ENCODE measurements at regions not wholly inside any gene's neighbourhood (a gene's known extent, or its start where the extent isn't known, plus 50 kb on each side); places are given as distances from the start of the nearest gene placed in this dataset.

DNA sequence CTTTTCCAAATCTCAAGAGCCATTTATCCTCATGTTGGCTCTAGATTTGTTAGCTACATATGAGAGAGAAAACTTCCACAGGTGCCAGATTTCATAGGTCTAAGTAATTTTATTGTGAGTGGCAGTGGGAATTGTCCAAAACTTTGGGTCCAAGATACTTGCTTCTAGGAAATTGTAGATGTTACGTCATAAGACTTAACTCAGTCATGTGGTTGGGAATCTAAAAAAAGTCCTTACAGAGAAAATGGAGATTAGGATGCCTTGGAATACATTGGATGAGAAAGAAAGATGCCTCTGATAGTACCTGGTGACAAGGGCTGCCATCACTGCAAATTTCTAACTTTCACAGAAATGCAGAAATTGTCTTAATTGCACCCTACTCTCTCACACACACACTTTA, 506.5 kb downstream of the C4orf33 start:
- Histone ChIP-seq H3K9me3 (ENCODE audit: control insufficient read depth in 4 of 4, low read length in 3 of 4) (no peaks in the 10 kb centered on the region), H3K36me3 (ENCODE audit: control insufficient read depth in 4 of 4, insufficient read depth in 3 of 4, low read depth in 1 of 4, low read length in 3 of 4) (no peaks in the 10 kb centered on the region), H3K4me3 (ENCODE audit: low read depth in 1 of 3, low read length in 3 of 3) (no peak overlapping the region), H3K9ac (ENCODE audit: low read depth in 1 of 2, low read length in 2 of 2) (no peak overlapping the region), H3K4me1 (ENCODE audit: control insufficient read depth in 4 of 4, insufficient read depth in 4 of 4, low read length in 3 of 4) (no peaks in the 10 kb centered on the region), H3K27me3 (ENCODE audit: control insufficient read depth in 4 of 4, insufficient read depth in 4 of 4, low read length in 3 of 4) (no peaks in the 10 kb centered on the region), H3K27ac (ENCODE audit: low read depth in 1 of 2, low read length in 2 of 2) (no peak overlapping the region)
- DNase-seq (ENCODE audit: low spot score) = no peak
- WGBS = 88% methylated on average over 1 of the region's 1 CpG
- TF ChIP-seq HNF4A (conservative IDR thresholded peaks at IDR 0.05) = no peak
- no peak for TF ChIP-seq FOXA1 (IDR thresholded peaks at IDR 0.05)
- no peak for TF ChIP-seq RAD21 (IDR thresholded peaks at IDR 0.05)
- no peak for TF ChIP-seq CTCF (IDR thresholded peaks at IDR 0.05; ENCODE audit: low read depth, low read length, missing input control)
- TF ChIP-seq NR2F2 (IDR thresholded peaks at IDR 0.05) = no peak
- TF ChIP-seq YY1 (IDR thresholded peaks at IDR 0.05) = no peak
- TF ChIP-seq TAF1 (conservative IDR thresholded peaks at IDR 0.05) = no peak
- TF ChIP-seq JUND (IDR thresholded peaks at IDR 0.05) = no peak
- TF ChIP-seq, protein P1, sequence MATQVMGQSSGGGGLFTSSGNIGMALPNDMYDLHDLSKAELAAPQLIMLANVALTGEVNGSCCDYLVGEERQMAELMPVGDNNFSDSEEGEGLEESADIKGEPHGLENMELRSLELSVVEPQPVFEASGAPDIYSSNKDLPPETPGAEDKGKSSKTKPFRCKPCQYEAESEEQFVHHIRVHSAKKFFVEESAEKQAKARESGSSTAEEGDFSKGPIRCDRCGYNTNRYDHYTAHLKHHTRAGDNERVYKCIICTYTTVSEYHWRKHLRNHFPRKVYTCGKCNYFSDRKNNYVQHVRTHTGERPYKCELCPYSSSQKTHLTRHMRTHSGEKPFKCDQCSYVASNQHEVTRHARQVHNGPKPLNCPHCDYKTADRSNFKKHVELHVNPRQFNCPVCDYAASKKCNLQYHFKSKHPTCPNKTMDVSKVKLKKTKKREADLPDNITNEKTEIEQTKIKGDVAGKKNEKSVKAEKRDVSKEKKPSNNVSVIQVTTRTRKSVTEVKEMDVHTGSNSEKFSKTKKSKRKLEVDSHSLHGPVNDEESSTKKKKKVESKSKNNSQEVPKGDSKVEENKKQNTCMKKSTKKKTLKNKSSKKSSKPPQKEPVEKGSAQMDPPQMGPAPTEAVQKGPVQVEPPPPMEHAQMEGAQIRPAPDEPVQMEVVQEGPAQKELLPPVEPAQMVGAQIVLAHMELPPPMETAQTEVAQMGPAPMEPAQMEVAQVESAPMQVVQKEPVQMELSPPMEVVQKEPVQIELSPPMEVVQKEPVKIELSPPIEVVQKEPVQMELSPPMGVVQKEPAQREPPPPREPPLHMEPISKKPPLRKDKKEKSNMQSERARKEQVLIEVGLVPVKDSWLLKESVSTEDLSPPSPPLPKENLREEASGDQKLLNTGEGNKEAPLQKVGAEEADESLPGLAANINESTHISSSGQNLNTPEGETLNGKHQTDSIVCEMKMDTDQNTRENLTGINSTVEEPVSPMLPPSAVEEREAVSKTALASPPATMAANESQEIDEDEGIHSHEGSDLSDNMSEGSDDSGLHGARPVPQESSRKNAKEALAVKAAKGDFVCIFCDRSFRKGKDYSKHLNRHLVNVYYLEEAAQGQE (IDR thresholded peaks at IDR 0.05) = no peak
- TF ChIP-seq FOXA2 (IDR thresholded peaks at IDR 0.05) = no peak
- no peak for TF ChIP-seq SP1 (IDR thresholded peaks at IDR 0.05)
- TF ChIP-seq EGR1 (IDR thresholded peaks at IDR 0.05; ENCODE audit: low read depth in 2 of 2) = no peak
- TF ChIP-seq RXRA (IDR thresholded peaks at IDR 0.05) = no peak
- TF ChIP-seq HNF4G (IDR thresholded peaks at IDR 0.05) = no peak
- TF ChIP-seq, protein P2, sequence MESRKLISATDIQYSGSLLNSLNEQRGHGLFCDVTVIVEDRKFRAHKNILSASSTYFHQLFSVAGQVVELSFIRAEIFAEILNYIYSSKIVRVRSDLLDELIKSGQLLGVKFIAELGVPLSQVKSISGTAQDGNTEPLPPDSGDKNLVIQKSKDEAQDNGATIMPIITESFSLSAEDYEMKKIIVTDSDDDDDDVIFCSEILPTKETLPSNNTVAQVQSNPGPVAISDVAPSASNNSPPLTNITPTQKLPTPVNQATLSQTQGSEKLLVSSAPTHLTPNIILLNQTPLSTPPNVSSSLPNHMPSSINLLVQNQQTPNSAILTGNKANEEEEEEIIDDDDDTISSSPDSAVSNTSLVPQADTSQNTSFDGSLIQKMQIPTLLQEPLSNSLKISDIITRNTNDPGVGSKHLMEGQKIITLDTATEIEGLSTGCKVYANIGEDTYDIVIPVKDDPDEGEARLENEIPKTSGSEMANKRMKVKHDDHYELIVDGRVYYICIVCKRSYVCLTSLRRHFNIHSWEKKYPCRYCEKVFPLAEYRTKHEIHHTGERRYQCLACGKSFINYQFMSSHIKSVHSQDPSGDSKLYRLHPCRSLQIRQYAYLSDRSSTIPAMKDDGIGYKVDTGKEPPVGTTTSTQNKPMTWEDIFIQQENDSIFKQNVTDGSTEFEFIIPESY (IDR thresholded peaks at IDR 0.05) = no peak

DNA sequence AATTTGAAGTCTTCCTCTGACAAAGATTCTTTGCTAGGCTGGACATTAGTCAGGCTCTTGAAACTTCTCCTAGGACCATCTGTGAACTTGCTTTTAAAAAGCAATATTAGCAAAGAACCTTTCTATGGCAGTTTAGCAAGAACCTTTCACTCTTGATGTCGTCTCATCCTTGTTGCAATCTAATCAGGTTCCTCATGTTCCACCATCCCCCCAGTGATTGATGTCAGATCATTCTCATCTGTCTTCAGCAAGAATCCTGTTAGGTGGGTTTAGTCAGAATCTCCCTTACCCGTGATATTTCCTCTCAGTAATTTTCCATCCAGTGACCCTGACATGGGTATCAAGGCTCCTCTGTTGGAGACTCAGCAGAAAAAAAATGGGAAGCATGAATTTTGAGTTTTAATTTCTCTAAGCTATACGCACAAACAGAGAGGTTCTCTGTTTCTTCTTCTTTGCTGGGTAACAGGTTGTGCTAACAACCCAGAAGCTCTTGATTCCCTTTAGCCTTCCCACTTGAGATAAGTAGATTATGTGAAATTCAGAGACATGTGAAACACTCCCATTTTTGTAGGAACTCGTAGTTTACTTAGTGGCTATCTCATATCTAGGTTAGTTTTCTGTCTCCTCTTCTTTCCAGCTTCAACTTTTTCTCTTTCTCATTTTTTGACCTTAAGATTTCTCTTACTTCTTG, 507.4 kb downstream of the C4orf33 start:
- TF ChIP-seq, protein P3, sequence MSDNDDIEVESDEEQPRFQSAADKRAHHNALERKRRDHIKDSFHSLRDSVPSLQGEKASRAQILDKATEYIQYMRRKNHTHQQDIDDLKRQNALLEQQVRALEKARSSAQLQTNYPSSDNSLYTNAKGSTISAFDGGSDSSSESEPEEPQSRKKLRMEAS (IDR thresholded peaks at IDR 0.05) = no peak
- no peak for TF ChIP-seq NR2F2 (IDR thresholded peaks at IDR 0.05)
- no peak for TF ChIP-seq GABPA (IDR thresholded peaks at IDR 0.05 in 1 of 2, conservative IDR thresholded peaks at IDR 0.05 in 1 of 2)
- no peak for TF ChIP-seq RAD21 (IDR thresholded peaks at IDR 0.05)
- no peak for TF ChIP-seq RXRA (IDR thresholded peaks at IDR 0.05)
- TF ChIP-seq TAF1 (conservative IDR thresholded peaks at IDR 0.05) = no peak
- no peak for TF ChIP-seq HNF4G (IDR thresholded peaks at IDR 0.05)
- no peak for TF ChIP-seq FOXA1 (IDR thresholded peaks at IDR 0.05)
- TF ChIP-seq FOXA2 (IDR thresholded peaks at IDR 0.05) = no peak
- TF ChIP-seq YY1 (IDR thresholded peaks at IDR 0.05) = no peak
- no peak overlapping the region for H3K4me3 ChIP-seq (ENCODE audit: low read depth in 1 of 3, low read length in 3 of 3)

More for the DNA sequence above, 507.4 kb downstream of the C4orf33 start:
- no peak overlapping the region for H3K27ac ChIP-seq (ENCODE audit: low read depth in 1 of 2, low read length in 2 of 2)
- H3K4me1 ChIP-seq (ENCODE audit: control insufficient read depth in 4 of 4, insufficient read depth in 4 of 4, low read length in 3 of 4) = no peaks in the 10 kb centered on the region
- no peaks in the 10 kb centered on the region for H3K36me3 ChIP-seq (ENCODE audit: control insufficient read depth in 4 of 4, insufficient read depth in 3 of 4, low read depth in 1 of 4, low read length in 3 of 4)
- H3K9me3 ChIP-seq (ENCODE audit: control insufficient read depth in 4 of 4, low read length in 3 of 4) = no peaks in the 10 kb centered on the region
- DNase-seq (ENCODE audit: low spot score) = no peak
- H3K9ac ChIP-seq (ENCODE audit: low read depth in 1 of 2, low read length in 2 of 2) = no peak overlapping the region
- 69% methylated on average over 4 of the region's 4 CpGs for WGBS
- H3K27me3 ChIP-seq (ENCODE audit: control insufficient read depth in 4 of 4, insufficient read depth in 4 of 4, low read length in 3 of 4) = no peaks in the 10 kb centered on the region
